Prostate gland (tissue), 2 donors: ENCODE measurements at regions not wholly inside any gene's neighbourhood (a gene's known extent, or its start where the extent isn't known, plus 50 kb on each side); places are given as distances from the start of the nearest gene placed in this dataset.

Experiments used
- DNase-seq: peaks from one replicate; pipeline ENCODE4 v3.0.0-alpha.2; 2019; ENCODE audit warnings: low spot score
- H3K27ac ChIP-seq, 2 donors: fragments of 200-600 bp; sonication (generic); 2 replicates each; pipeline ENCODE4 v1.5.1; 2017 to 2019
- H3K27me3 ChIP-seq: fragments of 200-600 bp; sonication (generic); replicated peaks from 2 replicates; pipeline ENCODE4 v1.5.1; 2019; ENCODE audit not compliant: insufficient read depth
- H3K36me3 ChIP-seq, 2 donors: fragments of 200-600 bp; sonication (generic); 1 replicate in 1 of 2; 2 replicates in 1 of 2; pipeline versions ENCODE4 v1.5.1 to v1.8.1; 2017 to 2019
- H3K4me1 ChIP-seq: fragments of 200-600 bp; sonication (generic); replicated peaks from 2 replicates; pipeline ENCODE4 v1.5.1; 2019
- H3K4me3 ChIP-seq, 2 donors: fragments of 200-600 bp; sonication (generic); 2 replicates each; pipeline ENCODE4 v1.5.1; 2017 to 2019
- H3K9me3 ChIP-seq: fragments of 200-600 bp; sonication (generic); 2 replicates; pipeline ENCODE4 v1.5.1; 2017
- POLR2A ChIP-seq: fragments of 450-650 bp; IDR thresholded peaks from one replicate; pipeline ENCODE4 v1.6.1; 2016; ENCODE audit warnings: antibody characterized with exemption, mild to moderate bottlenecking
- POLR2AphosphoS5 ChIP-seq: sonication (generic); formaldehyde crosslinking; IDR thresholded peaks from one replicate; pipeline ENCODE4 v1.6.1; 2017; ENCODE audit warnings: antibody characterized with exemption
- WGBS: methylation state at CpG from one replicate; pipeline ENCODE4 v1.1.5; 2018; 5-methylcytosine and 5-hydroxymethylcytosine counted together
- intact Hi-C: fragments of 100-400 bp; cut with DNase I; formaldehyde crosslinking; loops from one replicate; pipeline ENCODE4 v1.14.2; 2022
- TF ChIP-seq, protein P1 (sequence below), 4 experiments: fragments of 200-600 bp in 2 of 4; fragments of 450-650 bp in 2 of 4; sonication (generic) in 2 of 4; IDR thresholded peaks; 1 replicate in 3 of 4; 2 replicates in 1 of 4; pipeline ENCODE4 v1.5.1; 2016 to 2019; ENCODE audit warnings: antibody characterized with exemption in 4 of 4, mild to moderate bottlenecking in 2 of 4, moderate library complexity in 2 of 4

DNA sequence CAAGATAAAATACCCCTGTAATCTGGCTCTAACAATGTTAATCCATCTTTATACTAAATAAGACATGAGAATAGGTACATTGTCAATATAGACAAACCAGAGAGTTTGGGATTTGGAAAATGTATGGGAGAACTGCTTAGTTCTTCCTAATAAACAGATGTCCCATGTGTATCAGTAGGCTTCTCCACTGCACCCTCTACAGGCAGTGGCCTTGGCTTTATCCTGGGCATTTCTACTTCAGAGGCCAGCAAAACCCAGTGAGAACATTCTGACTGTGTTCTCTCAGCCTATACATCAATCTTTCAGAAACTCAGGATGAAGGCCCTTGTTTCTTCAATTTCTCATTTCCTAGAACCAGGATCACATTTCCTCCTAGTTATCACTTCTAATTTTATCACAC lies 1167.5 kb upstream of the ACVR2A start:
- no peak for TF ChIP-seq POLR2AphosphoS5
- Histone ChIP-seq H3K4me1 (no peaks in the 10 kb centered on the region), H3K27me3 (no peaks in the 10 kb centered on the region), H3K27ac (no peak overlapping the region), H3K4me3 (no peak overlapping the region), H3K36me3 (no peaks in the 10 kb centered on the region), H3K9me3 (no peaks in the 10 kb centered on the region)
- no peak for DNase-seq
- intact Hi-C loops, result no loop called here

DNA sequence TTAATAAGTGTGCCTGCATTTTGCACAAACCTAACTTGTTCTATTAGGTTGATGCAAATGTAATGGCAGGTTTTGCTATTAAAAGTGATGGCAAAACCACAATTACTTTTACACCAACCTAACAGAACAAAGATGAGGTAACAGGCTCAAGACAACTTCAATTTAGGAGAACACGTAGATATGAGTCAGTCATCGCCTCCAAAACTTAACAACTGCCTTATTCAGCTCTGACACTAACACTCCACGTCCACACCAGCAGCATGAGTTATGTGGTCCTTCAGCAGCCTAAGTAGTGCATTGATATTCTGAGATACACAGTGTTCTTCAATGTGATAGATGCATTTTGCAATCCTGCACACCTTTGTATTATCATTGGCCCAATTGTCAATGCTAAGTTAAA lies 1175.1 kb upstream of the ACVR2A start:
- intact Hi-C loops, result no loop called here
- no peaks in the 10 kb centered on the region for H3K27me3 ChIP-seq
- no peak for DNase-seq
- H3K36me3 ChIP-seq, result no peaks in the 10 kb centered on the region
- H3K4me3 ChIP-seq, result no peak overlapping the region
- WGBS, result 84% methylated on average over 3 of the region's 3 CpGs
- TF ChIP-seq POLR2A (no peak), POLR2AphosphoS5 (no peak)
- TF ChIP-seq, protein P1, sequence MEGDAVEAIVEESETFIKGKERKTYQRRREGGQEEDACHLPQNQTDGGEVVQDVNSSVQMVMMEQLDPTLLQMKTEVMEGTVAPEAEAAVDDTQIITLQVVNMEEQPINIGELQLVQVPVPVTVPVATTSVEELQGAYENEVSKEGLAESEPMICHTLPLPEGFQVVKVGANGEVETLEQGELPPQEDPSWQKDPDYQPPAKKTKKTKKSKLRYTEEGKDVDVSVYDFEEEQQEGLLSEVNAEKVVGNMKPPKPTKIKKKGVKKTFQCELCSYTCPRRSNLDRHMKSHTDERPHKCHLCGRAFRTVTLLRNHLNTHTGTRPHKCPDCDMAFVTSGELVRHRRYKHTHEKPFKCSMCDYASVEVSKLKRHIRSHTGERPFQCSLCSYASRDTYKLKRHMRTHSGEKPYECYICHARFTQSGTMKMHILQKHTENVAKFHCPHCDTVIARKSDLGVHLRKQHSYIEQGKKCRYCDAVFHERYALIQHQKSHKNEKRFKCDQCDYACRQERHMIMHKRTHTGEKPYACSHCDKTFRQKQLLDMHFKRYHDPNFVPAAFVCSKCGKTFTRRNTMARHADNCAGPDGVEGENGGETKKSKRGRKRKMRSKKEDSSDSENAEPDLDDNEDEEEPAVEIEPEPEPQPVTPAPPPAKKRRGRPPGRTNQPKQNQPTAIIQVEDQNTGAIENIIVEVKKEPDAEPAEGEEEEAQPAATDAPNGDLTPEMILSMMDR (IDR thresholded peaks at IDR 0.05), result no peak
- H3K9me3 ChIP-seq, result no peaks in the 10 kb centered on the region
- H3K4me1 ChIP-seq, result no peaks in the 10 kb centered on the region
- no peak overlapping the region for H3K27ac ChIP-seq

DNA sequence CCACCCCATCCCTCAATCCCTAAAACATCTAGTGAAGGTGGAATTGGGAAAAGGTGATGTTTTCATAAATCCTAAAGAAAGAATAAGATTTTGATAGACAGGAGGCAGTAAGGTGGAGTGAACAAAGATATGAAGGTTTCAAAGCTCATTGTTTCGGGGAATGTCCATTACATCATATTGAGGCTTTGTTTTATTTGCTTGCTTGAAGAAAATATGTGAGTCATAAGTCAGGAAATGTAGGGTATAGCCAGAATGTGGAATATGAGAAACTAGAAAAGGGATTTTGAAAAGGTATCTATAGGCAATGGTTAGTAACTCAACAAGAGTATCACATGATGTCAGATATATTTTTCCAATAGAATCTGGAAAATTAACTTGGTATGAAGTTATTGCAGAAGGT lies 1178.5 kb upstream of the ACVR2A start:
- H3K4me3 ChIP-seq, result no peak overlapping the region
- 90% methylated on average over 1 of the region's 1 CpG for WGBS
- H3K27ac ChIP-seq, result no peak overlapping the region
- H3K4me1 ChIP-seq, result no peaks in the 10 kb centered on the region
- H3K36me3 ChIP-seq, result no peaks in the 10 kb centered on the region
- no peaks in the 10 kb centered on the region for H3K9me3 ChIP-seq
- H3K27me3 ChIP-seq, result no peaks in the 10 kb centered on the region
- TF ChIP-seq POLR2AphosphoS5 (no peak), POLR2A (no peak)
- TF ChIP-seq, protein P1 (IDR thresholded peaks at IDR 0.05), result no peak
- no peak for DNase-seq
- intact Hi-C loops, result no loop called here

DNA sequence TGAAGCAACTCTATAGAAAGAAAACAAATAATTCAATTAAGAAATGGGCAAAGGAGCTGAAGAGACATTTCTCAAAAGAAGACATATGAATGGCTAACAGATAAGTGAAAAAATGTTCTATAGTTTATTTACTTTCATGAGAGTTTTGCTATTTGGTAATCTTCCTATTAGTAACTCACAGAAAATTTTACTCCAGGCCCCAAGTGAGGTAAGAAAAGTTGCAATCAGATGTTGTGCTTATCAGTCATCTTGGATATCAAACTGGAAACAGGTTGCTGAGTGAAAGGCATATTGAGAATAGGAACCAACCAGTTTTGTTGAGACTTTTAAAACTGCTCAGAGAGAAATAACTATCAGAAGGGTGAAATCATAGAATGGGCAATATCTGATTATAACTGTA lies 1179.0 kb upstream of the ACVR2A start:
- H3K4me1 ChIP-seq, result no peaks in the 10 kb centered on the region
- no peak for DNase-seq
- TF ChIP-seq POLR2A (no peak), POLR2AphosphoS5 (no peak)
- TF ChIP-seq, protein P1 (IDR thresholded peaks at IDR 0.05), result no peak
- H3K27me3 ChIP-seq, result no peaks in the 10 kb centered on the region
- H3K36me3 ChIP-seq, result no peaks in the 10 kb centered on the region
- no peaks in the 10 kb centered on the region for H3K9me3 ChIP-seq
- H3K4me3 ChIP-seq, result no peak overlapping the region
- intact Hi-C loops, result no loop called here
- no peak overlapping the region for H3K27ac ChIP-seq

DNA sequence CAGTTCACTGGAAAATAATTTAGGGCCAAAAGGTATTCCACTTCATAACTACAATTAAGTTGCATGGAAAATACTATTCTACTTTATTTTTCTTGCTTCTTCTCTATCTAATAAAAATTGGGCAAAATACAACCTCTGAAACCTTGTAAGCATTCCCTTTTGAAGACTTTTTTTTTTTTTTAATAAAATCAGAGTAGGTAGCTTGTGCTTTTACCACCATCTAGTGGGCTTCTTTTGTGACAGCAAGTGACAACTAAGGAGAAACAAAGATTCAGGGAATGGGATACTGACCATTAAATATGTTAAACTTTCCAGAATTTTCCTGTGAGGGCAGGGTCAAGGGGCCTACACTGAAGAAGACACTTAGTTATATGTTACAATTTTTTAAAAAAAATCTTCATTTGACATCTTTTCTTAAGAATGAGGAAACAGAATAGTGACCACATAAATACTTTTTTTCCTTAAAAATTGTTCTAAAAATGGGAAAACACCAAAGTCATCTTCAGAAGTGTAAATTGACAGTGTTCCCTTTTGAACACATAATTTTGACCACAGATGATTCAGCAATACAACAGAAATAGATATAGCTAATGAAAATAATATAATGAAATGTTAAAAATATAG lies 1183.2 kb upstream of the ACVR2A start:
- TF ChIP-seq, protein P1 (IDR thresholded peaks at IDR 0.05), result peak in 2 of 4 experiments; percentile 29 to 37
- TF ChIP-seq POLR2AphosphoS5, result no peak
- no peak for TF ChIP-seq POLR2A
- H3K36me3 ChIP-seq, result no peaks in the 10 kb centered on the region
- intact Hi-C loops, result no loop called here
- no peaks in the 10 kb centered on the region for H3K9me3 ChIP-seq
- no peak overlapping the region for H3K4me3 ChIP-seq
- no peak overlapping the region for H3K27ac ChIP-seq
- no peak for DNase-seq
- H3K4me1 ChIP-seq, result no peaks in the 10 kb centered on the region
- no peaks in the 10 kb centered on the region for H3K27me3 ChIP-seq
